ENCODE measurements at regions not wholly inside any gene's neighbourhood (a gene's known extent, or its start where the extent isn't known, plus 50 kb on each side); places are given as distances from the start of the nearest gene placed in this dataset.

GRCh38 chr14:103204852-103205540, 81.7 kb downstream of the TNFAIP2 start:
- TF ChIP-seq POLR2A (IDR thresholded peaks at IDR 0.05) (no peak), CTCF (IDR thresholded peaks at IDR 0.05) (no peak)
- 52 to 69% (median 67%) methylated on average over 5 of the region's 5 CpGs for WGBS, 4 donors
- Histone ChIP-seq H3K27me3 (peaks cover 0 to 29% (median 11%) of the 10 kb centered on the region in 9 donors), H3K4me3 (no peak overlapping the region), H3K27ac (peak overlapping the region in 1 of 12 donors; percentile 81), H3K9me3 (peaks cover 0 to 26% (median 5%) of the 10 kb centered on the region in 12 donors), H3K4me1 (peaks cover 0 to 21% (median 4%) of the 10 kb centered on the region in 12 donors), H3K36me3 (no peaks in the 10 kb centered on the region)
- ATAC-seq (no peak), DNase-seq (no peak)
- intact Hi-C loops (cut with DNase I), result no loop called here

- peak overlapping the region in 4 of 12 donors; percentile 33 to 83 (median 80) for H3K27ac ChIP-seq
- peak overlapping the region in 2 of 12 donors; percentile 50 to 63 for H3K4me3 ChIP-seq
- peaks cover 0 to 21% (median 4%) of the 10 kb centered on the region in 12 donors for H3K4me1 ChIP-seq
- H3K27me3 ChIP-seq, result peaks cover 0 to 29% (median 11%) of the 10 kb centered on the region in 9 donors
- DNase-seq (no peak), ATAC-seq (no peak)
- H3K36me3 ChIP-seq, result no peaks in the 10 kb centered on the region
- WGBS, 4 donors, result 82 to 99% (median 96%) methylated on average over 3 of the region's 3 CpGs
- intact Hi-C loops (cut with DNase I), result no loop called here
- H3K9me3 ChIP-seq, result peaks cover 0 to 25% (median 5%) of the 10 kb centered on the region in 12 donors
- TF ChIP-seq CTCF (IDR thresholded peaks at IDR 0.05) (no peak), POLR2A (IDR thresholded peaks at IDR 0.05) (no peak)
Observed at GRCh38 chr14:103205541-103205906, 82.3 kb downstream of the TNFAIP2 start.

- Histone ChIP-seq H3K4me1 (peaks cover 0 to 21% (median 4%) of the 10 kb centered on the region in 12 donors), H3K36me3 (no peaks in the 10 kb centered on the region), H3K4me3 (peak overlapping the region in 10 of 12 donors; percentile 10 to 65 (median 52)), H3K27ac (peak overlapping the region in 10 of 12 donors; percentile 13 to 83 (median 62)), H3K27me3 (peaks cover 0 to 29% (median 11%) of the 10 kb centered on the region in 9 donors), H3K9me3 (peaks cover 0 to 21% (median 5%) of the 10 kb centered on the region in 12 donors)
- whole genome bisulfite sequencing, 4 donors, result 84 to 100% (median 96%) methylated on average over 2 to 4 of the region's 4 CpGs
- no peak for DNase-seq
- no peak for TF ChIP-seq POLR2A (IDR thresholded peaks at IDR 0.05)
- intact Hi-C loops (cut with DNase I), result no loop called here
- no peak for ATAC-seq
Observed at GRCh38 chr14:103206023-103206481, 82.8 kb downstream of the TNFAIP2 start.

GRCh38 chr14:103206836-103207387, 83.7 kb downstream of the TNFAIP2 start:
- Histone ChIP-seq H3K9me3 (peaks cover 0 to 18% (median 5%) of the 10 kb centered on the region in 12 donors), H3K4me3 (peak overlapping the region; percentile 10 to 65 (median 52)), H3K27me3 (peaks cover 0 to 29% (median 11%) of the 10 kb centered on the region in 9 donors), H3K4me1 (peaks cover 0 to 21% (median 4%) of the 10 kb centered on the region in 12 donors), H3K36me3 (no peaks in the 10 kb centered on the region), H3K27ac (peak overlapping the region in 10 of 12 donors; percentile 50 to 83 (median 68))
- DNase-seq (peak; percentile 71 to 91 (median 85)), ATAC-seq (peak; percentile 73 to 93 (median 88))
- intact Hi-C loops (cut with DNase I), result no loop called here
- no peak for TF ChIP-seq POLR2A (IDR thresholded peaks at IDR 0.05)
- TF ChIP-seq CTCF (IDR thresholded peaks at IDR 0.05), result no peak
- 21 to 26% (median 21%) methylated on average over 23 to 27 of the region's 27 CpGs for WGBS, 4 donors
